ENCODE measurements at regions not wholly inside any gene's neighbourhood (a gene's known extent, or its start where the extent isn't known, plus 50 kb on each side); places are given as distances from the start of the nearest gene placed in this dataset.
"Not testable (repeated sequence)": the region's sequence is repeated elsewhere in the genome, so short reads cannot be mapped to it uniquely, and the experiment has no call there.

DNA sequence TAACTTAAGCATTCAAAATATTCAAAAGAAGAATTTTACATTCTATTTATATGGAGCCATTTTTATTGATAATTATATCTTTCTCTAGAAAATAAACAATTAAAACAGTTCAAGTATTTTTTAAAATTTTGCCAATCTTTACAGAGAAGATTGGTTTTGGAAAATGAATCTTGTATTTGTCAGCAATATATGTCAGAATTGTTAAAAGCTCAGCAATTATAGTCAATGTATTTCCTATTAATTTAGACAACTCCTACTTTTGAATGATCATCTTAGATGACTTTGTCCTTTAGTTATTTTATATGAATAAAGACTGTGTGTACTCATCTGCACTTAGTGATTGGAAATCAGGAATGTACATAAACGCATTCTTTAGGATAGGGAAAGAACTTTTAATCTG lies 223.9 kb upstream of the MAD2L1 start:
- DNase-seq: no peak

GRCh38 chr4:120286813-120287212 lies 220.2 kb upstream of the MAD2L1 start:
- no peak for DNase-seq

- DNase-seq: no peak
Observed at GRCh38 chr4:120281581-120281980, 214.9 kb upstream of the MAD2L1 start.

GRCh38 chr4:120277391-120277790 lies 210.7 kb upstream of the MAD2L1 start:
- no peak for DNase-seq

GRCh38 chr4:120266602-120267001 lies 200.0 kb upstream of the MAD2L1 start:
- no peak for DNase-seq

- no peak for DNase-seq
Observed at GRCh38 chr4:120263618-120264017, 197.0 kb upstream of the MAD2L1 start.

- DNase-seq: no peak
Observed at GRCh38 chr4:120261117-120261516, 194.5 kb upstream of the MAD2L1 start.

DNA sequence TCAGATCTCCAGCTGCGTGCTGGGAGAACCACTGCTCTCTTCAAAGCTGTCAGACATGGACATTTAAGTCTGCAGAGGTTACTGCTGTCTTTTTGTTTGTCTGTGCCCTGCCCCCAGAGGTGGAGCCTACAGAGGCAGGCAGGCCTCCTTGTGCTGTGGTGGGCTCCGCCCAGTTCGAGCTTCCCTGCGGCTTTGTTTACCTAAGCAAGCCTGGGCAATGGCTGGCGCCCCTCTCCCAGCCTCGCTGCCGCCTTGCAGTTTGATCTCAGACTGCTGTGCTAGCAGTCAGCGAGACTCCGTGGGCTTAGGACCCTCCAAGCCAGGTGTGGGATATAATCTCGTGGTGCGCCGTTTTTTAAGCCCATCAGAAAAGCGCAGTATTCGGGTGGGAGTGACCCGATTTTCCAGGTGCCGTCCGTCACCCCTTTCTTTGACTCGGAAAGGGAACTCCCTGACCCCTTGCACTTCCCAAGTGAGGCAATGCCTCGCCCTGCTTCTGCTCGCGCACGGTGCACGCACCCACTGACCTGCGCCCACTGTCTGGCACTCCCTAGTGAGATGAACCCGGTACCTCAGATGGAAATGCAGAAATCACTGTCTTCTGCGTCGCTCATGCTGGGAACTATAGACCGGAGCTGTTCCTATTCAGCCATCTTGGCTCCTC lies 189.6 kb upstream of the MAD2L1 start:
- not testable (repeated sequence) for DNase-seq

DNA sequence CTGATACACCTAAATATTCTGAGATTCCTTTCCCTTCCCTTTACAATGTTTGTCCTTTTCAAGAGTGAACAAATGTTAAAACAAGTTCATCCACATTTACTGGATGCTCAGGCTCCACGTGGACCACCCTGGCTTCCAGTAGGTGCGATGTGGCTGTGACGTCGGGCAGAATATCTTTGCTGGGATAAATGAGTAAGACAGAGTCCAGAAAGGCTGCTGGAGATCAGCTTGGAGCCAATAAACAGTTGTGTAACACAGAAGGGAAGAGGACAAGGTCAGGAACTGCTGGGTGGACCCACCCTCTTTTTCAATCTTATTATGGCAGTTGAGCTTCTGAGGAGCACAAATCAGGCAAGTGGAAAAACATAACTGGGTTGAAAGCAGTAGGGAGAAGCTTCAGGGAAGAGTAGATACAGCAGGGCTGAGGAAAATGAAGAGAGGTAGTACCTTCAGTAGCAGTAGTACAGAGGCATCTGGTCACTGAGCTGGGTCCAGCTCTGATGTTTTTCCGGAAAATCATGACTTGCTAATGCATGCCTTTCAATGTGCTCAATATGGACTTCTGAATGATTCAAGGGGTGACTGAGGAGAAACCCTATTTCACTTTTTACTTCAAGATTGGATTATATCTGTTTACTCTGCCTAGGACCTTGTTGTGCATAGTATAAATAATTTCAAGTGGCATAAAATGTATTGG lies 171.8 kb upstream of the MAD2L1 start:
- no peak for DNase-seq

DNA sequence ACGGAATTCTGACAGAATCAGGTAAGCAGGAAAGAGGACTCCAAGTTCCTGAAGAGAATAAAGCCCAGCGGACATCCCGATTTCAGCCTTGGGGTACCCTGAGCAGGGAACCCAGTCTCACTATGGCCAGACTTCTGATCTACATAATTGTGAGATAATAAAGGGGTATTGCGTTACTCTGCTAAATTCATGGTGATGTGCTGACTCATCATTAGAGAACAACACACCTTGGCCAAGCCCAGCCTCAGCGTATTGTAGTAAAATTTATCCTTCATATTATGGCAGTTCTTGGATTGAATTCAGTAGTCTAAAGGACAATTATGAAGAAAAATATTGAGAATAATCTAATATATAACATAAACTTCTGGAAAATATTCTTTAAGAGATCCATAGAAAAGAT lies 170.2 kb upstream of the MAD2L1 start:
- DNase-seq: no peak

GRCh38 chr4:120232050-120232449 lies 165.4 kb upstream of the MAD2L1 start:
- no peak for DNase-seq

GRCh38 chr4:120228086-120228485 lies 161.4 kb upstream of the MAD2L1 start:
- DNase-seq: no peak

- no peak for DNase-seq
Observed at GRCh38 chr4:120227554-120227953, 160.9 kb upstream of the MAD2L1 start.

DNA sequence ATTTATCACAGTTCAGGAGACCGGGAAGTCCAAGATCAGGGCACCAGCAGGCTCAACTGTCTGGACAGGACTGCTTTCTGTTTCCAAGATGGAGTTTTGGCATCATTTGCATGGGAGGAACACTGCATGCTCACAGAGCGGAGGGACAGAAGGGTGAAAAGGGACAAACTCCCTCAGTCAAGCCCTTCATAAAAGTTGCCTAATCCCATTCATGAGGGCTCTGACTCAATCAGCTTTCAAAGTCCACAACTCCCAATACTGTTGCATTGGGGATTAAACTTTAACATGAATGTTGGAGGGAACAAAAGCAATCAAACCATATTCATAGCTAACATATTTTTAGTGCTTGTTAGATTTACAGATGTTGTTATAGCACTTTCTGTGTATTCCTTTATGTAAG lies 158.9 kb upstream of the MAD2L1 start:
- no peak for DNase-seq

GRCh38 chr4:120218981-120219380 lies 152.3 kb upstream of the MAD2L1 start:
- DNase-seq: no peak

DNA sequence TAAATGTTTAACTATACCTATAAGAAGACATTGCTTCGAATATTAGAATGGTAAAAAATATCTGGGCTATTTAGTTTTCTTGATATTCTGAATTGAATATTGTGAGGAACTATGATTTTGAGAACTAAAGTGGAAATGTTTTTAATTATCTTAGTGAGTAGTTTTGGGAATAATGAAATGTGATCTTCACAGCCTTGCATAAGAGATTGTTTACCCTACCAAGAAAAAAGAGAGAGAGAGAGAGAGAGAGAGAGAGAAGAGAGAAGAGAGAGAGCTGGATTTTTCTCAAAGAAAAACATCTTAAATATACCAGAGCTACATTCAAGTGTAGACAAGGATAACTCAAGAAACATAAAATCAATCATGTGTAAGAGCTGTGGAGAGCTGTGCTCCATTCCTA lies 148.7 kb upstream of the MAD2L1 start:
- DNase-seq: no peak

- no peak for DNase-seq
Observed at GRCh38 chr4:120211408-120212015, 144.9 kb upstream of the MAD2L1 start.

GRCh38 chr4:120209706-120210105 lies 143.1 kb upstream of the MAD2L1 start:
- peak; percentile 1 for DNase-seq

GRCh38 chr4:120207021-120207420 lies 140.4 kb upstream of the MAD2L1 start:
- DNase-seq: no peak

DNA sequence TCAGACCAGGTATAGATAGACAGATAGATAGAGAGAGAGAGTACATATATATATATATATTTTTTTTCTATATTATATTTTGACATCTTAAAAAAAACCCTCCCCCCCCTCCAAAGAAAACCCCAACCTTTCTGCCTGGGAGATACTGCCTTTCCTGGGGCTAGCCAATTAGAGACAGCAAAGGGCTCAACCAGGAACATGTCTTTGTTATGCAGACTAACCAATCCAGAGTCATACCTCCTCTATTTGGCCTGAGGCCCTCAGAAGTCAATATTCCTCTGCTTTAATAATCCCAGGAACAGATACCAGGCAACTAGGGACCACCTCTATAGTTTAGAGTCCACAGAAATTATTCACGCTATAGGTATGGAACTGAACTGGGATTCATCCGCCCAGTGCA lies 135.6 kb upstream of the MAD2L1 start:
- DNase-seq: no peak

DNA sequence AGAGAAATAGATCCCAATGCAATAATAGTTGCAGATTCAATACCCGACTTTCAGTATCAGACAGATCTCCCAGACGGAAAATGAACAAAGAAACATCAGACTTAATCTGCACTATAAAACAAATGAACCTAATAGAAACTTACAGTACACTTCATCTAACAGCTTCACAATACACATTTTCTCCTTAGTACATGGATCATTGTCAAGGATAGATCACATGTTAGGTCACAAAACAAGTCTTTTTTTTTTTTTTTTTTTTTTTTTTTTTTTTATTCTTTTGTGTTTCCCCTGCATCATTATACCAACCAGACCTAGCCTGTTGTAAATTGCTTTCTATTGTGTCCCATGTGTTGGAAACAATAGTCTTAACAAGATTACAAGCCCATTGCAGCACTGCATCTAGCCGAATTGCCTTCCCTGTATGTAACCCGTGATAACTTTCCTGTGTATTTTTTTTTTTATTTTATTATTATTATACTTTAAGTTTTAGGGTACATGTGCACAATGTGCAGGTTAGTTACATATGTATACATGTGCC lies 134.0 kb upstream of the MAD2L1 start:
- DNase-seq: not testable (repeated sequence)

DNA sequence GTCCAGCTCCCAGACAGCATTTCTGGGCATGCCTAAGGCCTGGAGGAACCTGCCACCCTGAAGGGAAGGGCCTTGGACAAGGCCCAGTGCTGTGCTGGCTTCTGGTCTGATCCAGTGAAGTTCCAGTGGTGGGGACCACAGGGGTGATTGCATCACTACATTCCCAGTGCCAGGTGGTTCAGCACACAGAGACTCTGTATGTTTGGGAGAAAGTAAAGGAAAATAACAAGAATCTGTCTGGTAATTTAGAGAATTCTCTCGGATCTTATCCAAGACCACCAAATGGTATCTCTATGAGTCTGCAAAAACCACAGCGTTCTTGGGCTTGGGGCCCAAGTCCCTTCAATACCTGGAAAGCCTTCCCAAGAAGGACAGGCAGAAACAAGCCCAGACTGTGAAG lies 131.8 kb upstream of the MAD2L1 start:
- DNase-seq: no peak

GRCh38 chr4:120177603-120178002 lies 111.0 kb upstream of the MAD2L1 start:
- no peak for DNase-seq

GRCh38 chr4:120175272-120175671 lies 108.6 kb upstream of the MAD2L1 start:
- no peak for DNase-seq

Measured in NCI-H1436 (cell line).